HK-2 (cell line): ENCODE measurements at regions not wholly inside any gene's neighbourhood (a gene's known extent, or its start where the extent isn't known, plus 50 kb on each side); places are given as distances from the start of the nearest gene placed in this dataset.
"Not testable (repeated sequence)": the region's sequence is repeated elsewhere in the genome, so short reads cannot be mapped to it uniquely, and the experiment has no call there.

ENCODE experiments used
- DNase-seq: peaks from one replicate; pipeline ENCODE4 v3.0.0-alpha.2; 2018; ENCODE audit not compliant: unreplicated experiment

- DNase-seq: no peak
Observed at GRCh38 chr9:86997156-86997555, 49.9 kb upstream of the GAS1 start.

DNA sequence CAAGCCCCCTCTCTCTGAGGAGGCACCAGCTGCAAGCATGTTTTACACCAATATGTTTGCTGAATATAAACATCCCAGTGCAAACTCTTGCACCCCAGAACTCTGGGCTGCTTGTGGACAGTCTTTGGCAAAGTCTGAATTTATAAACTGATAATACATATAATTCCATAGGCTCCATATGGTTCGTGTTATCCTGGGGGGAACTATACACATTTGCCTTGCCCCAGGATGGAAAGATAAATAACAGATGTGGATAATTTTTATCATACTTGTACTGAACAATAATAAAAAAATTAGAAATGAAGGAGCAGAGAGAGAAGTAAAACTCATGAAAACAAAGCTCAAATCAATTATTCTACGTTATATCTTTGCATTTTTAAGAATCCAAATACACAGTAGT lies 50.6 kb upstream of the GAS1 start:
- DNase-seq: no peak

DNA sequence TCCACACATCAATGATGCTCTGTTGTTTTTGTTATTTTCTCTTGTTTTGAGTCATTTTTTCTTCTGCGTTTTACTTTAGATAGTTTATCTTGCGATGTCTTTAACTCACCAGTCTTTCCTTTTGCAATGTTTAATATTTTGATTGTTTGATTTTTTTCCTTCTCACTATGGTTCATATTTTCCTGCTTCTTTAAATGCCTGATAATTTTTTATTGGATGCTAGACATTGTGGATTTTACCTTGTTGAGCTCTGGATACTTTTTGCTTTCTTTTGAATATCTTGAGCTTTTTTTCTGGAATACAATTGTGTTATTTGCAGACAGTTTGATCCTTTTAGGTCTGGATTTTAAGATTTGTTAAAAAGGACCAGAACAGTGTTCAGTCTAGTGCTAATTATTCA lies 55.2 kb upstream of the GAS1 start:
- DNase-seq: no peak

DNA sequence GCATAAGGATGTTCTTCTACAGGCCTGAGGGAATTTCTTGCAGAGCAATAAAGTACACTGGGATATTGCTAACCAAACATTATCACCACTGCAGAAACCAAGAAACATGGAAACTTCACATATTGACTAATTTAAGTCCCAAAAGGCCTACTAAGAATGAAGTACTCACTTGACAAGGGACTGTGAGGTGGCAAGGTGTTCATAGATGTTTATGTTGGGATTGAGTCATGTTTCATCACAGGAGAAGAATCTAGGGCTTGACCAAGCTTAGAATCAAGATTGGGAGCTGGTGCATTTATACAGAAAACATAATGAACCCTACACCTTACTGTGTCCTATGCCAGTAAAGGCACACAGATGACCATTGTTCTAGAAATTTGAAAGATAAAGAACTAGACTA lies 56.7 kb upstream of the GAS1 start:
- DNase-seq: no peak

DNA sequence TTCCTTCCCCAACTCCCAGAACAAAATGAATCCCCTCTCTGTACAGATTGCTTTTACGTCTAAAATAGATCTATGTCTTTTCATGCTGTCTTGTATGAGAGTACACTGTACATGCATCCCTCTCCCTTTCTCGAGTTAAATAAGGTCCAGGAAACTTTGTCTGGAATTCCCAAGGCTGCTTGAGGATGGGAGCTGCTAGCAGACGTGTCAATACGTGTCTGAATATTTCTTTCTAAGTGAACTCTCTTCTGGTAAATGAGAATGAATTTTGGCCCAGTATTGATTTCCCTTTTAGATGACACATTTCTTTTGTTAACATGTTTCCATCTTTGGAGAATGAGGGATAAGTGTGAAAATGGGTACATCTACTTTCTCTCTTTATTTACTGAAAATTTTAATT lies 59.6 kb upstream of the GAS1 start:
- no peak for DNase-seq

DNA sequence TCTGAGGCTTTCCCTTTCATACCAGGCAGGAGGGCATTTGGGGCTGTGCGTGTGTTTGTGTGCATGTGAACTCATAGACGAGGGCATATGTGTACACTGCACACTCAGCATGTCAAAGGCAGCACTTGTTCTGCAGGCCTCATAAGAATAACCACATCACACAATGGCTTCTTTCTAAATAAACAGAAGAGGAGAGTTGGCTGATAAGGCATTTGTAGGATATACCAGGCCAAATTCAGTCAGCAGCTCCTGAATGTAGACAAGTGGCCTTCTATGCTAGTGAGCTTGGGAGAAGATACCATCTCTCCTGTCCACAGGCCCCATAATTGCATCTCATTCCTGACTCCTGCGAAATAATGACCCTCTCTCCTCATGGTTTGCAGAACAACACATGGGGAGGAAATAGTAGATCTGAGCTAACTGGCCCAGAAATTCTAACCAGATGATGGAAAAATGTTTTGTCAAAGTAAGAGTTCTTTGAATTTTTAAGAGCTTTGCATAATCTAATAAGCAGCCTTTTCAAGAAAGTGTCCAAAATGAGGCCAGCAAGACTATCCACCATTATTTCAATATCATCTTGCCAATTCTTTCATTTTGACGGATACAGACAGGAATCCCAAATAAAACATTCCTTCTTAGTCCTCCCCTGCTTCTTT lies 60.5 kb upstream of the GAS1 start:
- no peak for DNase-seq

- DNase-seq: no peak
Observed at GRCh38 chr9:87008667-87009066, 61.4 kb upstream of the GAS1 start.

DNA sequence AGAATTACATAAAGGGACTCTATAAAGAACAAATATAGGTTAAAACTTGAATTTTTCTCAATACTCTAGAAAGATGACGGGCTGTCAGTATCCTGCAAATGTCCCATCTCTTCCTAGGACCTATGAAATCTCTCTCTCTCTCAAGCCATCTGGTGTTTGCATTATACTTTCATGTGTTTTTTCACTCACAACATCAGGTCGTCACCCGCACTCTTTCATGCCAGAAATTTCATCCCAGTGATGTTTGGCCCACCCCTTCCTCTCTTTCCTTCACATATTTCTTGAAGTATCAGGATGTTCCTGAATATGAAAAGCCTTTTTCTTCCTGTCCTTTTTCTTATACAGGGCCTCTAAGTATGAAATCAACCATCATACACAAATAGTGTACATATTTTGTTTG lies 63.3 kb upstream of the GAS1 start:
- DNase-seq: no peak

- no peak for DNase-seq
Observed at GRCh38 chr9:87011551-87011950, 64.2 kb upstream of the GAS1 start.

DNA sequence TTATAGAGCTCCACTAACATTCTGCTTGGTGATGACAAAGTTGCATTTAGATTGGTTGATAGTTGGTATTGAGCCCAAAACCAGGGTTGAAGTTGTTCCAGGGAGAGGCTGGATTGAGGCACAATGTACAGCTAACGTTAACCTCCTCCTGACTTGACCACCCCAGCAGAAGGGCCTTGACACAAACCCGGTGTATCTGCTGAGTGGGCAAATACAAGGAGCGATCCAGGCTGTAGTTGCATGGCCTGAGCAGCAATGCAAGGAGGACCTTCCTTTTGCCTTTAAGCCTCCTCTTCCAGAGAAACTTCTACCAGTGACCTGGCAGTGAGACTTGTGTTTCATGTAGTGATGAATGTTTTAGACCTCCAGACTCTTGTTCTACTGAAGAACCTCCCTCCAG lies 66.2 kb upstream of the GAS1 start:
- DNase-seq: no peak

DNA sequence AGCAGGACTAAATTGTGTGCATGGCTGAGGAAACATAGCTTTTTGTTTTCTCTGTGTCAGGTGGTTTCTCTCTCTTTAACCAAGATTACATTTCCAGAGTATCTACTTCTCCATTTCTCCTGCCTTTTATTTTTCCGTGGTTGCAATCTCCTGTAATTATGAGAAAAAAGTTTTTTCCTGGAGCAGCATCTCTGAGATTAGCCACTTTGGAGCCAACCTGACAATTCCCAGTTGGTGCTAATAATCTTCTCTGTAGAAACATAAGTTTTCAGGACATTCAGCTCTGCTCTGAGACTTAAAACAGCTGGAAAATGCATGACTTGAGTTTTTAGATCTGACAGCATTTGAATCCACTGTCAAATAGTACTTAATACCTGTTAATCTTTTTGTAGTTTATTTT lies 67.1 kb upstream of the GAS1 start:
- DNase-seq: no peak

DNA sequence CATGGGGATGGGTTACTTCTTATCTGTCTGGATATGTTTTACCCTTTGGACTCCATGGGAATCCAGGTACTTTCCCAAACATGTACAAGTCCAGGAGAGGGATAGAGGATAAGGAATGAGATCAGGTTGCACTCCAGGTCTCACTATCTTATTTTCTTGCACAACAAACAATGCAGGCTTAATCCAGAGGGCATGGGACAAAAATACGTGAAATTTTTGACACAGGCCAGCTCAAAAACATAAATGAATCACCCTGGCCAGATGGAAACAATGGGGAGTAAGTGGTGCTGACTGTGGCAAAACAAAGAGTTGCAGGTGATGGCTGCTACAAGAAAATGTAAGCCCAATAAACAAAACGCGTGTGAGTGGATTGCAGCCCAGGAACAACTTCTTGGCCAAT lies 69.4 kb upstream of the GAS1 start:
- no peak for DNase-seq

DNA sequence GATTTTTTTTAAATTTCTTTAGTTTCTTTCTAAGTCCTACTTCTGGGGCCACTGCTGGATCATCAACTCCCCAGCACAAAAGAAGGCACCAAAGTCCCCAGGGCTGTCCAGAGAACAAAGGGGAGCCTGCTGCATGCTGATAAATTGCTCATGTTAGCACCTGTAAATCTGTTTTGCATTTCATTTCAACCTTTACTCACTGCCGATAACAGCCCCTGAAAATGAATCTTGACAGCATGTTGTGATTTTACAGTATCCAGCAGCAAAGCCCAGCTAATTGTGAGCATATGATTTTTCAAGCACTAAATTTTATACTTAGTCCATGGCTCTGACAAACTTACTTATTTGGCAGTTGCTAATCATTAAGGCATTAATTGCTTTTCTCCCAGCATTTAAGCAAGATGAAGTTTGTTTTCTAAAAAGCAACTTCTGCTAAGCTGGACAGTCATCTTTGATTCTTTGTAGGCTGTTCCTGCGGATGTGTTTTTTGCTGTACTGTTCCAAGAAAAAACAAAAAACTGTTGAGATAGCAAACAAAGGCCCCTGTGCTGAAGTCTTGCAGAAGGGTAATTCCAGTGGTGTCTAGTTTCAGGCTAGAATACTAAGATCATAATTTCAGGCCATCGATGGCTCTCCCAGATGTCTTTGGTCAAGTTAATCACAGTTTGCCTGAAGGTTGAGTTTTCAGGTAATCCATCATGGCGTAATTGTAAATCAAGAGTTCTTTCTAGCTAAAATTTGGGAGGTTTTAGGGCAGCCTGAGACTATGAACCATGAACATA lies 73.1 kb upstream of the GAS1 start:
- no peak for DNase-seq

DNA sequence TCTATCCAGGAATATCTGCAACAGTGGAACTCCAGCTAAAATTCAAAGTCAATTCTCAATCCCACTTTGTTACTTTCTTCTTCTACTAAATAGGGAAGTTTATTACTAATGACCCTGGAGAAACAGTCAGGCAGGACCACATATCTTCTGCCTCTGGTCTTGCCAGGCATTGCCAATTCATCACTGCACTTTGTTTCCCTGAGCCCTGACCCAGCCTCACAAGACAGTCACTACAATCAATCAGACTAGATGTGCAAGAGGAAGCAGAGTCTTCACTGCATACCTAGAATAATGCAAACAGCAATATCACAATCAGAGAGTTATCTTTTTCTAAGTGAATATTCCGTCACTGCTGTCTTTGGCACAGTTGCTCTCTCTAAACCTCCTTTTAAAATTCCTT lies 74.9 kb upstream of the GAS1 start:
- no peak for DNase-seq

DNA sequence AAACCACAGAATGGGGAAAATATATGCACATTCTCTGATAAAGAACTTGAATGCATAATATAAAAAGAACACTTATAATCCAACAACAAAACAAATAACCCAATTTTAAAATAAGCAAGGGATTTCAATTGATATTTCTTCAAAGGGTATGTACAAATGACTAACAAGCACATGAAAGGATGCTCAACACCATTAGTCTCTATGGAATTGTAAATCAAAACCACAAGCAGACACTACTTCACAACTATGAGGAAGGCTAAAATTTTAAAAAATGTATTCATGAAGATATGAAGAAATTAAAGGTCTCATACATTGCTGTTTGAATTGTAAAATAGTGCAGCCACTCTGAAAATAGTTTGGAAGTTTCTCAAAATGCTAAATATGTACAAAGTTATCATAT lies 78.9 kb upstream of the GAS1 start:
- no peak for DNase-seq

DNA sequence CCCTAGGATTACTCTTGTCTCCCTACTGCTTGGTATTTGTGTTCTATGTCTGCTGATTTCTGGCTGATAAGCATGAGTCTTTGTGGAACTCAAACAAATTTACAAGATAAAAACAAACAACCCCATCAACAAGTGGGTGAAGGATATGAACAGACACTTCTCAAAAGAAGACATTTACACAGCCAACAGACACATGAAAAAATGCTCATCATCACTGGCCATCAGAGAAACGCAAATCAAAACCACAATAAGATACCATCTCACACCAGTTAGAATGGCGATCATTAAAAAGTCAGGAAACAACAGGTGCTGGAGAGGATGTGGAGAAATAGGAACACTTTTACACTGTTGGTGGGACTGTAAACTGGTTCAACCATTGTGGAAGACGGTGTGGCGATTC lies 81.5 kb upstream of the GAS1 start:
- not testable (repeated sequence) for DNase-seq

- DNase-seq: no peak
Observed at GRCh38 chr9:87029905-87030304, 82.6 kb upstream of the GAS1 start.

DNA sequence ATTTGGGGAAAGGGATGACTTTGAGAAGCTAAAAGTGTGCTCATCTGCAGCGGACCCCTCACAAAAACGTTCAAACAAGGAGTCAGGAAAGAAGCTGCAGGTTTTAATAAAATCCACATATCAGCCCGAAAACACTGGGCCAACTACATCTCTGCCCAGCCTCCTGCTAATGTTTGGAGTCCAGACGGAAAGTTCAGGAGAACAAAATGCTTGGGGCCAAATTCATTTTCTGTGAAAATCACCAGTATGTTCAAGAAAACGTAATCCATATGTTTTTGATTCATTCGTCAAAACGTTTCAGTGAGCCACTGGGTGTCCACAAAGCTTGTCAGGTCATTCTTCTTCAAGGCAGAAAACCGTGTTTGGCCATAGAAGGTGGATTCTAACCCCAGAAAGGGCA lies 87.5 kb upstream of the GAS1 start:
- DNase-seq: no peak

DNA sequence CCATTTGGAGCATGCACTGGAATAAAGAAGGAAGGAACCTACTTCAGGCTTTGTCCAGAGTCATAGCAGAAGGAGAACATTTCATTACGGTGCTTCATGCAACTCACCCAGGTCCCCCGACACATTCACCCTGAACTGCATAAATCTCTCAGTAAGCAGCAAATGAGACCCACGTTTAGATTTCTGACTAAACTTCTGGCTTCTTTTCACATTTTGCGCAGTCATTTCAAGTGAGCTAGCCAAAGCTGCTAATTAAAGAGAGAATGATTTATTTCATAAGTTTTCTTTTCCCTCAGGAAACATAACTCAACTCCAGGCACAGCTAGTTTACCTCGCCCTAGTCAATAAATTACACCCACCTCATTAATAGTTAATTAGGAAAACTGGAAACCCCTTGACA lies 88.6 kb upstream of the GAS1 start:
- no peak for DNase-seq

- no peak for DNase-seq
Observed at GRCh38 chr9:87036506-87036905, 89.2 kb upstream of the GAS1 start.

GRCh38 chr9:87039809-87040392 lies 92.6 kb upstream of the GAS1 start:
- no peak for DNase-seq

DNA sequence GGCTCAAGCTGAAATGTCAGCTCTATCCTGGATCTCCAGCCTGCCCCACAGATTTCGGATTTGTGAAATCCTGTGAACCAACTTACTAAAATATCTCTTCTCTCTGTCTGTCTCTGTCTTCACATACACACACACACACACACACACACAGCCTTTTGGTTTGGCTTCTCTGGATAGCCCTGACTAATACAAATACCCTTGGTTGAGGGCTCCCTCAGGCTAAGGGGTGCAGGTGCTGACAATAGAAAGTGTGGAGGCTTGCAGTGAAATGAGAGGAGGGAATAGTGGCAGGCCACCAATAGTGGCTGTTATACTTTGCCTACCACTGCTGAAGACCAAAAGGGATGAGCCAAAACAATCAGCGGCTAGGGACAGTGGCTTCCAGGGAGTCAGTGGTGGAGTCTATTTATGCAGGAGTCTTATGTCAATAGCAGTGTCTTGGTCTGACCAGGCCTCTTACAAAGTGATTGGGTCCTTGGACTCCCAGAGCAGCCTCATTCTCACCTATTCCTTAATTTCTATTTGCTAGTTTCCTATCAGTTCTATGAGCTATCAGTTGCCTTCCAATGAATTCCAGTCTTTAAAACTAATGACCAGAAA lies 93.2 kb upstream of the GAS1 start:
- no peak for DNase-seq
